ENCODE measurements at regions not wholly inside any gene's neighbourhood (a gene's known extent, or its start where the extent isn't known, plus 50 kb on each side); places are given as distances from the start of the nearest gene placed in this dataset.

DNA sequence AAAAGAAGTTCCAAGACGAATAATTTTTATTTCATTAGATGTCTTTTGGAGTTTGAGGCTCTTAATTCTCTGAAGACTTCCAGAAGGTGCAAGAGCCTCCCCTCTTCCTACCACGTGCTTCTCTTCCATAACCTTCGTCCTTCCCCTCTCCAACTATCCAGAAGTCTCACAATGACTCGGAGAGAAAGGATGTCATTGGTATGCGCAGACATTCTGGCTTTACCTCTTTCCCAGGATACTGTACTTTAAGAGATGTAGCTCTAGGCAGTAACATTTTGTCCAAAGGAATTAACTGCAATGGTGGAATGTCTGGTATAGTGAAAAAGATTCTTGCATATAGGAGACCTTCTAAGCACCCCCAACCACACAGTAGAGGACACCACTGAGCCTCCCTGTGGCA, 249.0 kb upstream of the OSR1 start:
- TF ChIP-seq ZNF274 (IDR thresholded peaks at IDR 0.05; ENCODE audit: low read depth, low read length): no peak
- no peak for TF ChIP-seq YY1 (IDR thresholded peaks at IDR 0.05; ENCODE audit: insufficient read depth, insufficient read length)
